G401 (cell line): ENCODE measurements at regions not wholly inside any gene's neighbourhood (a gene's known extent, or its start where the extent isn't known, plus 50 kb on each side); places are given as distances from the start of the nearest gene placed in this dataset.
A peak's percentile ranks its signal among the peaks of the same experiment; 100 is the strongest.
"Not testable (repeated sequence)": the region's sequence is repeated elsewhere in the genome, so short reads cannot be mapped to it uniquely, and the experiment has no call there.

ENCODE experiments used
- DNase-seq: peaks from one replicate; pipeline ENCODE4 v3.0.0-alpha.2; 2015; ENCODE audit warnings: low spot score
- in situ Hi-C: cut with HindIII; loops from 2 replicates; pipeline ENCODE4 v1.10.0; 2016; ENCODE audit warnings: low sequenced_read_pairs, mixed read lengths

DNA sequence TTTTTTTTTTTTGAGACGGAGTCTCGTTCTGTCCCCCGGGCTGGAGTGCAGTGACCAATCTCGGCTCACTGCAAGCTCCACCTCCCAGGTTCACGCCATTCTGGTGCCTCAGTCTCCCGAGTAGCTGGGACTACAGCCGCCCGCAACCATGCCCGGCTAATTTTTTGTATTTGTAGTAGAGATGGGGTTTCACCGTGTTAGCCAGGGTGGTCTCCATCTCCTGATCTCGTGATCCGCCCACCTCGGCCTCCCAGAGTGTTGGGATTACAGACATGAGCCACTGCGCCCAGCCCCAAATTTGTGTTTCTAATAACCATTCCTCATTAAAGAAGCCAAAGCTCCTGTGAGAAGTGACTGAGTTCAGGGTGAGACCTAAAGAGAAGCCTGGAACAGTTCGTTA lies 1906.9 kb downstream of the PCDH9 start:
- DNase-seq, in situ Hi-C loops: not testable (repeated sequence)

DNA sequence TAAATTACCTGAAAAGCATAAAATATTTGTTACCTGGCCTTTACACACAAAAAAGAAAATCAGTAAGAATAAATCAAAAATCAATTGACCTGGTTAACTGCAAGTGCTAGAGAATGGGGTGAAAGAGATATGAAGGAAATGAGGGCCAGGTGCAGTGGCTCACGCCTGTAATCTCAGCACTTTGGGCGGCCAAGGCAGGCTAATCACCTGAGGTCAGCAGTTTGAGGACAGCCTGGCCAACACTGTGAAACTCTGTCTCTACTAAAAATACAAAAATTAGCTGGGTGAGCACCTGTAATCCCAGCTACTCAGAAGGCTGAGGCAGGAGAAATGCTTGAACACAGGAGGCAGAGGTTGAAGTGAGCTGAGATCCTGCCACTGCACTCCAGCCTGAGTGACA lies 1908.7 kb downstream of the PCDH9 start:
- in situ Hi-C loops, DNase-seq: not testable (repeated sequence)

DNA sequence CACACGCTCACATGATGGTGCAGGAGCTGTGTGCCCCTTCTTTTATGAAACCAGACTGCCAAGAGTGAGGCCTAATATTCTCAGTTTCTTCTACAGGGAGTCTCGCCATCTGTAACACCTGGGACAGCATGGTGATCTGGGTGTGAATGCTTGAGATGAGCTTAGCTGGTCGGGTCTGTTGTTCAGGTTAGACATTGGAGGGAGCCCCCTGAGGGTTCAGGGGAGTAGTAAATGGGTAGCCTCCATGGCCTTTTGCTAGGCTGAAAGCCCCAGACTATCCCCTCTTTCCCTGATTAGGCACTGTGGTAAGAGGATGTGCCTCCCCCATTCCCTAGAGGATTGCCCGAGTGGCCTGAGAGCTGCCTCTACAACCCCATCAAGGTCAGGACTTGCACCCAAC lies 1916.1 kb downstream of the PCDH9 start:
- no peak for DNase-seq
- in situ Hi-C loops = no loop called here

DNA sequence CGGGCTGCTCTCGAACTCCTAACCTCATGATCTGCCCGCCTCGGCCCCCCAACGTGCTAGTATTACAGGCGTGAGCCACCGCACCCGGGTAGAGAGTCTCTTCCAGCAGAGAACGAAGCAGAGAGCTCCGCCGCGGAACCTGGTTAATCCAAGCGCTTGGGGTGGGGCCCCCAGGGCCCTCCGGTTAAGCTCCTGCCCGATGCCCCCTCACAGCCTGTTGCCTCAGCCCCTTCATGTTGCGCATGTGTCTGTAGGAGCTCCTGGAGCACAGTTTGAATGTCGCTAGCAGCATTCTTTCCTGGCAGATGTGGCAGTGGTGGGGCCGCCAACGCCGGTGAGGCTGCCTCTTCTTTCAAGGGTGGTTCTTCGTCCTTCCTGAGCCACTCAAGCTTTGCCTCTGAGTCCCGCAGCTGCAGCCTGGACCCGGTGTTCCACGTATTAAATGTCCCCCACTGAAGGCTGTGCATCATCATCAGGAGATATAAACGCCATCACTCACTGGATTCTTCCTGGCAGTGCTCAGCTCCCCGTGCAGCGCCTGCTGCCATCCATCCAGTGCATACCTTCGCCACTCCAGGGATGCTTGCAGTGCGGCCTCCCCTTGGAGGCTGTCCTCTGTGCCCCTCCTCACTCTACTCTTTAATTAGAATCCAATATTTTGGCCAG lies 1919.3 kb downstream of the PCDH9 start:
- in situ Hi-C loops = no loop called here

DNA sequence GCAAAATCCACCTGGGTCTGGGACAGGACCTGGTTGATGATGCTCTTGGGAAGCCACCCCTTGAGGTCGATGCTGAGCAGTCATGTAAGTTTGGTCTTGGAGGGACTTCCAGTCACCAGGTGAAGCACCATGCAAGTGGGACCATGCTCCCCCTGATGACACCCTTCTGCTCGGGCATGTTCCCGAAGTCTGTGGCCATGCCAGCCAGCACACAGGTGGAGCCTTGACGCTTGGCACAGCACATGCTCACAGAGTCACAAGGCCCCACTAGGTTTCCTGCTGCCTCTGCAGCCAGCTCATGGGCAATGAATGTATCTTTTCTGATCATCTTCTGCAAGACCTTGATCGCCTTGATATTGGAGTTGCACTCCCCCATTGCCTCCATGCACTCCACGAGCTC lies 1920.2 kb downstream of the PCDH9 start:
- in situ Hi-C loops = no loop called here
- no peak for DNase-seq

More for the DNA sequence above, 1919.3 kb downstream of the PCDH9 start:
- no peak for DNase-seq

DNA sequence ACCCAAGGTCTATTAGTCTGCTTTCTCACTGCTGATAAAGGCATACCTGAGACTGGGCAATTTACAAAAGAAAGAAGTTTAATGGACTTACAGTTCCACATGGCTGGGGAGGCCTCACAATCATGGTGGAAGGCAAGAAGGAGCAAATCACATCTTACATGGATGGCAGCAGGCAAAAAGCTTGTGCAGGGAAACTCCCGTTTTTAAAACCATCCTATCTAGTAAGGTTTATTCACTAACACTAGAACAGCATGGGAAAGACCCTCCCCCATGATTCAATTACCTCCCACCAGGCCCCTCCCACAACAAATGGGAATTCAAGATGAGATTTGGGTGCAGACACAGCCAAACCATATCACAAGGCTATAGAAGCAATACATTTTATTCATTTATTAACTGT lies 1921.4 kb downstream of the PCDH9 start:
- DNase-seq, in situ Hi-C loops: not testable (repeated sequence)

DNA sequence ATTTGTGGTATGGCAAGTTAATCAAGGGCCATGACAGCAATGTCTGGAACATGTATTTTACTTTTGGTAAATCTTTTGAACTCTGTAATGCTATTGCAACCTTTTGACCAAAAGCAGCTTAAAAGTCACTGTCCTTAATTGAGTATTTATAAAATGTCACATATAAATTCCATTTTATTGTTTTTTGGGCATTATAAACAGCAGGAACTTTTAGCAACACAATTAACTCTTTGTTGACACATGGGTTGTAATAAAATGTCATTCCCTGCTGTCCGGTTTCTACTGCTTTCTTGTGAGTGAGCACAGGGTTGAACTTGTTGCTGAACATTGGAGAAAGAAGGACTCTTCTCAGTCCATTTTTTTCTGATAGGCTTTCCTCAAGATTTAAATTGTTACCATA lies 1923.1 kb downstream of the PCDH9 start:
- in situ Hi-C loops = no loop called here
- no peak for DNase-seq

DNA sequence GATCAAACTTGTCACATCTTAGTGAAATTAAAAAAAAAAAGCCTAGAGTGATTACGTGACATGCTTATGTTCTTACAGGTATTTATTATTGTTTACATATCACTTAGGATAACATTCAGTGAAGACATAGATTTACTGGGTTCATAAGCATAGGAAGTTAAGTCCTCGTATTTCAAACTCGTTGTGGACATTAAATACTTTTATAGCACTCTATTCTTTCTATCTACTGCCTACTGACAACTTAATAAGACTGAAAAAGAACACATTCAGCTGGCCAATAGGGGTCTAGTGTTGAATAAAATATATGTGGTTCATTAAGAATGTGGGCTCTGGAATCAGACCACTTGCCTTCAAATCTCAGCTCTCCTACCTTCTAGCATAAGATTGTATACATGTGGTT lies 1927.4 kb downstream of the PCDH9 start:
- DNase-seq = no peak
- in situ Hi-C loops = no loop called here

DNA sequence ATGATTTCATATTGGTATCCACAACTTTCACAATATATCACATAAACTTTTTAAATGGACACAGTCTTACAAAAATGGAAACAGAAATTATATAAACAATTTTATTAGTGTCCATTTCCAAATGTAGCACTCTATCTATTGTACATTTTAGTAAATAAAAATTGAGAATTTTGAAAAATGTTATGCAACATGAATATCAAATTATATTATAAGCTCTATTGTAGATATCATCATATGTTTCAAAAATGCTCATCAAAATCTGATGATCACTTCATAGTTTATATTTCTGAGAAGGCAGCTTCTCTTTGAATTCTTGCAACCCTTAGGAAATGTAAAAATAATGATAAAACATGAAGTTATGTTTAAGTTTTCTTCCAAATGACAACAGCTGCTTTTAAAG lies 1928.6 kb downstream of the PCDH9 start:
- in situ Hi-C loops = no loop called here

DNA sequence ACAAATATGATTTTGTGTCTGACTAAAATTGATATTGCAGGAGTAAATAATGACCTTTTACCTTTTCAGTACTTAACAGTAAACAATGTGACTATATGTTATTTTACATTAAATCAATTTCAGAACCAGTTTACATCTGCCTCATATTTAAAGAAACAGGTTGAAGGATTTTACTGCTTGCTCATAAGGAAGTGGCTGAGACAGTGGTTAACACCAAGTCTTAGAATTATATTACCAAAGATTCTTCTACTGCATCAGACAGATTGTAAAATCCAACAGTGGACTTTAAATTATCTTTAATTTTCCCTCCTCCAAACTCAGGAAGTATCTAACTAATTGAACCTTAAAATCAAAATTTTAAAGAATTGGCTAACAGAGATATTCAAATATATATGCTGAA lies 1929.9 kb downstream of the PCDH9 start:
- DNase-seq = no peak
- in situ Hi-C loops = no loop called here

More for the DNA sequence above, 1928.6 kb downstream of the PCDH9 start:
- DNase-seq = no peak

DNA sequence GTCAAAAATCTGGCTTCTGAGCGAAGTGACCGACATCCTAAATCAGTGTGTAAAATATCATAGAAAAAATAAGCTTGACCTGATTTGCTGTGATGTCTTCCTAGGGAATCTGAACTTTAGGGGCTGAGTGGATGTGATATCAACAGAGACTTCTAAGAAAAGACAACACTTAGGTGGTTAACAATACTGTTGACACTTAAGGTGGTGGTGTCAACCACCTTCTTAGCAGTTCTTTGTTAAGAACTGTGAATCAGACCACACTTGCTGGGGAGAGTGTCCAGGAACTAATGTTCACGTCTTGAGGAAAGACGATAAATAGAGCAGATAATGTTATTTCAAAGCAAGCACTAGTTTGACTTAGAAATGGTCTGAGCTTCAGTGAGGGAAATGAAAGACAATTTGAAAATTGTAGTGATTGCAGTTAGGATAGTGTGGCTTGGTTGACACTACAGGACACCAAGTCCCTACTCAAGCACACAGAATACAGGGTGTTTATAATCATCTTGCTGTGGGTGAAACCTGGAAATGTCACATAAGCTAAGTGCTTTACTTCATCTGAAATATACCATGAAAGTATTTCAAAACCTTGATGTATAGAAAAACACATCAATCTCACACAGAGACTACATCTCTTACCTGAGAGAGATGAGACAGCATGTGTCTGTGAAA lies 1936.5 kb downstream of the PCDH9 start:
- DNase-seq = no peak
- in situ Hi-C loops = no loop called here

DNA sequence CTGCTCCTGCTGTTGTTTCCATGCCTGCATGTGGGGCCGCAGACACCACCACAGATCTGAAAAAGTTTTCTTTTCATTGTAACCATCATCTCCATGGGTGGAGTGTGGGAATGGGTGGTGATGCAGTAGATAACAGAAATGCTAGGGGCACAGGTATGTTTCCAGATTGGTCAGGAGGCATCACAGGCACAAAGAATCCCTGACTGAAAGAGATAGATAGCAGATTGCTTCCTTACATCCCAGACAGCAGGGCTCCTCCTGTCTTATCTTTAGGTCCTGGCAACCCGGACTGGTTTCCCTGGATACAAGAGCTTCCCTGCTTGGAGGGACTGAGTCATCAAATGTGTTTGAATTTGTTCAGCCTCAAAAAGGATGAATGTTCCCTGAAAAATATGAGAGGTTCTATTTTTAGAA lies 1937.6 kb downstream of the PCDH9 start:
- DNase-seq = peak; percentile 34
- in situ Hi-C loops = no loop called here

DNA sequence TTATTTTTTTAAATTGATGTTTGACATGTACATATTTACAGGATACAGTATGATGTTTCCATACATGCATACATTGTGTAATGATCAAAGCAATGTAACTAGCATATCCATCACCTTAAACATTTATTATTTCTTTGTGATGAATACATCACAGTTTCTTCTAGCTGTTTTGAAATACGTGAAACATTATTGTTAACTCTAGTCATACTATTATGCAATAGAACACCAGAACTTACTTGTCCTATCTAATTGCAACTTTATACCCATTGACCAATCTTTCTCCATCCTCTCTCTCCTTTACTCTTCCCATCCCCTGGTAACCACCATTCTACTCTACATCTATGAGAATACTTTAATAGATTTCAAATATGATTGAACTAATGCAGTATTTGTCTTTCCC lies 1942.7 kb downstream of the PCDH9 start:
- in situ Hi-C loops = no loop called here
- DNase-seq = no peak

DNA sequence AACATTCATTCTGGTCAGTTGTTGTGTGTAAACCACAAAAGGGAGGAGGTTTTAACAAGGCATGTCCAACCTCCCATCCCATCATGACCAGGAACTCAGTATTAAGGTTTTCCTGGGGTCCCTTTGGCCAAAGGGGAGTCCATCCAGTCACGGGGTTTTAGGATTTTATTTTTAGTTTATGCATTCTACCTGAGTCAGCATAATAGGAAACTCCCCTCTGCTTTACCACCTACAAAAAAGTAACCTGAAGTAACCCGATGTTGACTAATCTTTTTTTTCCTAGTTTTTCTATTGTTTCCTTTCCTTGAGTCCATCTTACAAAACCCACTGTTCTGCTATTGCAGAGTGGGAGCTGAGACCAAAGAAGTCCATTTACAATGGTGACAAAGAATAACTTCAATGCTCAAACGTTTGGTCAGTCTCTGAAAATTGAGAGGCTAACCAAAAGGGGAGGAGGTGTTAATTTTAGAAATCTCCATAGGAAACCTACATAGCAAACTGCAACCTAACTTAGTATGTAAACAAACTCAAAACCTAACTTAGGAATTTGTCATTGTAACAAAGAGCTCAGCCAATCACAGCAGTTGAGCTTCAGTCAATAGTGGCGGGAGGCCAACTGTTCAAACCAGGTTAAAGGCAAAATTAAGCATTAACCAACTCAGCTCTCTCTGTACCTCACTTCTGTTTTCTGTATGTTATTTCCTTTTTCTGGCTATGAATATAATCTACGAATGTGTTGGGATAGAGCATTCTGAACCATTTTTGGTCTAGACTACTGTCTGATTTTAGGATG lies 1954.1 kb downstream of the PCDH9 start:
- DNase-seq = no peak
- in situ Hi-C loops = no loop called here

DNA sequence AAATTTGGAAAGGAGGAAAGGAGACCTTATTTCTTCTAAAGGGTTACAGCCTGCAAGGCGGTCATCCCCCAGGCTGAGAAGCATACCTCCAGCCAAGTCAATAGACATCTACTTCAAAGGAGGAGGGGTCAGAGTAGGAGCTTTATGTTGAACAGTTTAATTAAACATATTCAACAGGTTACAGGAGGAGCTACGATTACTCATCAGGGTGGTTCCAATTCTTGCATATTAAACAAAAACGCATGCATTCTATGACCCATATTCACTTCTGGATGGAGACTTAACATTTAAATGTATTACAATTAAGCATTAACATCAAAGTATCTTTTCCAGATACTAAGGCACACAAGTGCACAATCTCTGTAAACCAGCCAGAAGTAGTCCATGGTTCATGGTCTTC lies 1955.0 kb downstream of the PCDH9 start:
- in situ Hi-C loops = no loop called here
- DNase-seq = no peak

DNA sequence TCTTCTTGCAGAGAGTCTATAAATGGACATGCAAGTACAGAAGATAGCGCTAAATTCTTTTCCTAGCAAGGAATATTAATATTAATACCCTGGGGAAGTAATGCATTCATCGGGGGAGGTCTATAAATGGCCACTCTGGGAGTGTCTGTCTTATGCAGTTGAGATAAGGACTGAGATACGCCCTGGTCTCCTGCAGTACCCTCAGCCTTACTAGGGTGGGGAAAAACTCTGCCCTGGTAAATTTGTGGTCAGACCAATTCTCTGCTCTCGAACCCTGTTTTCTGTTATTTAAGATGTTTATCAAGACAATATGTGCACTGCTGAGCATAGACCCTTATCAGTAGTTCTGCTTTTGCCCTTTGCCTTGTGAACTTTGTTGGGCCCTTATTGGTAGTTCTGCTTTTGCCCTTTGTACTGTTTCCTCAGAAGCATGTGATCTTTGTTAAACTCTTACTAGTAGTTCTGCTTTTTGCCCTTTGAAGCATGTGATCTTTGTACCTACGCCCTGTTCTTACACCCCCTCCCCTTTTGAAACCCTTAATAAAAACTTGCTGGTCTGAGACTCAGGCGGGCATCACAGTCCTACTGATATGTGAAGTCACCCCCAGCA lies 1956.2 kb downstream of the PCDH9 start:
- in situ Hi-C loops, DNase-seq: not testable (repeated sequence)

DNA sequence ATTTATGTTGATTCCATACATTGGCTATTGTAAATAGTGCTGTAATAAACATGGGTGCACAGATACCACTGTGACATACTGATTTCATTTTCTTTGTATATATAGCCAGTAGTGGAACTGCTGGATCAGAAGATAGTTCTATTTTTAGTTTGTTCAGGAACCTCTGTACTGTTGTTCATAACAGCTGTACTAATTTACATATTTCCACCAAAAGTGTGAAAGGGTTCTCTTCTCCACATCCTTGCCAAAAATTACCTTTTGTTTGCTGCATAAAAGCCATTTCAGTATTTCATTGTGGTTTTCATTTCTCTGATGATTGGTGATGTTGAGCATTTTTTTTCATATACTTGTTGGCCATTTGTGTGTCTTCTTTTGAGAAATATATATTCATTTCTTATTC lies 1962.1 kb downstream of the PCDH9 start:
- in situ Hi-C loops = no loop called here
- no peak for DNase-seq

DNA sequence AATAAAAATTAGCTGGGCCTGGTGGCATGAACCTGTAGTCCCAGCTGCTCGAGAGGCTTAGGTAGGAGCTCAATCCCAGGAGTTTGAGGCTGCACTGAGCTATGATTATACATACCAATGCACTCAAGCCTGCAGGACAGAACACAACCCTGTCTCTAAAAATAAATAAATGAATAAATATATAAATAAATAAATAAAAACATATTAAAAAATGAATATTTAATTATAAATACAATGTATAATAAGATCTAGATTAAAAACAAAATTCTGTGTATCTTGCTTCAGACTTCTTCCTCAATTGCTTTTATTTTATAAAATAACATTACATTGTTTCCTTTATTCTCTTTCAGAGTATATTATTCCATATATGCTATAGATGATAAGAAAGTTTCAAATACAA lies 1964.1 kb downstream of the PCDH9 start:
- no peak for DNase-seq
- in situ Hi-C loops = no loop called here

DNA sequence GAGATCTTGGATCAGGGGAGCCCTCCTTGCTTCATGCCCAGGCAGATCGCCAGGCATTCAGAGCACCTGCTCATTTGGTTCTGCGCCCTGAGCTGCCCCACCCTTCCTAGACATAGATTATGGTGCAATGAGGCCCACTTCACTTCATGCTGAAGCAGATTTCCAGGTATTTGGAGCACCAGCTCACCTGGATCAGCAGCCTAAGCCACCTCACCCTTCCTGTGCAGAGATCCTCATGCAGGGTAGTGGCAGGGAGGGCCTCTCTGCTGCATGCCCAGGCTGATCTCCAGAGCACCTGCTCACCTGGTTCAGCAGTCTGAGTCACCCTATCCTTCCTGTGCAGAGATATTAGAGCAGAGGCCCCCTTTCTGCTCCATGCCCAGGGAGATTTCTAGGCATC lies 1966.1 kb downstream of the PCDH9 start:
- no peak for DNase-seq
- in situ Hi-C loops = no loop called here
